Right lobe of liver (tissue), 6 donors: ENCODE measurements at regions not wholly inside any gene's neighbourhood (a gene's known extent, or its start where the extent isn't known, plus 50 kb on each side); places are given as distances from the start of the nearest gene placed in this dataset.

Experiments used
- ATAC-seq, 4 donors: fragments of 200-7000 bp; cut with Tn5 transposase; one replicate each; pipeline ENCODE4 v1.9.1; 2020; ENCODE audit warnings: mild to moderate bottlenecking in 4 of 4, moderate library complexity in 4 of 4
- DNase-seq, 3 donors: peaks; one replicate each; pipeline ENCODE4 v3.0.0-alpha.2; 2020
- H3K27ac ChIP-seq, 3 donors: fragments of 200-600 bp; one replicate each; pipeline ENCODE4 v1.8.0; 2022
- H3K27me3 ChIP-seq, 2 donors: fragments of 200-600 bp; one replicate each; pipeline ENCODE4 v1.8.0; 2022
- H3K36me3 ChIP-seq, 4 donors: fragments of 200-600 bp; sonication (generic) in 1 of 4; one replicate each; pipeline versions ENCODE4 v1.5.1 to v1.8.0; 2017 to 2022; ENCODE audit warnings: control low read depth in 1 of 4
- H3K4me1 ChIP-seq, 4 donors: fragments of 200-600 bp; sonication (generic) in 1 of 4; one replicate each; pipeline versions ENCODE4 v1.5.1 to v1.8.0; 2017 to 2022; ENCODE audit warnings: control low read depth in 1 of 4
- H3K4me3 ChIP-seq, 3 donors: fragments of 200-600 bp; one replicate each; pipeline ENCODE4 v1.8.0; 2022
- H3K9me3 ChIP-seq, 4 donors: fragments of 200-600 bp; sonication (generic) in 1 of 4; one replicate each; pipeline versions ENCODE4 v1.5.1 to v1.8.0; 2017 to 2022; ENCODE audit warnings: control low read depth in 1 of 4
- POLR2A ChIP-seq: fragments of 450-650 bp; IDR thresholded peaks from one replicate; pipeline ENCODE4 v1.6.1; 2017; ENCODE audit warnings: antibody characterized with exemption, mild to moderate bottlenecking
- WGBS: methylation state at CpG from one replicate; pipeline ENCODE4 v1.1.6; 2018; ENCODE audit warnings: low coverage, low lambda C conversion rate; ENCODE audit not compliant: insufficient coverage; ENCODE audit errors: missing lambda C conversion rate; 5-methylcytosine and 5-hydroxymethylcytosine counted together
- intact Hi-C, 2 donors: fragments of 100-400 bp; cut with DNase I; formaldehyde crosslinking; loops; one replicate each; pipeline versions ENCODE4 v1.11.2 to v1.14.1; 2022
- TF ChIP-seq, protein P1 (sequence below), 4 donors: fragments of 200-600 bp in 3 of 4; fragments of 450-650 bp in 1 of 4; IDR thresholded peaks; one replicate each; pipeline versions ENCODE4 v1.5.1 to v1.8.0; 2016 to 2022; ENCODE audit warnings: antibody characterized with exemption in 4 of 4, mild to moderate bottlenecking in 2 of 4
- donor health status: DM: no; HTN: yes; CAD: no.
- donor health status: DM: no; HTN: no; CAD: no.
- donor health status: DM: no; HTN: no; CAD: no.
- donor health status: DM: no; HTN: yes; CAD: no.
- donor health status: DM: no; HTN: yes; CAD: no.

- Histone ChIP-seq H3K9me3 (no peaks in the 10 kb centered on the region), H3K36me3 (no peaks in the 10 kb centered on the region), H3K27ac (no peak overlapping the region), H3K4me3 (no peak overlapping the region), H3K27me3 (no peaks in the 10 kb centered on the region), H3K4me1 (no peaks in the 10 kb centered on the region)
- TF ChIP-seq POLR2A: no peak
- TF ChIP-seq, protein P1, sequence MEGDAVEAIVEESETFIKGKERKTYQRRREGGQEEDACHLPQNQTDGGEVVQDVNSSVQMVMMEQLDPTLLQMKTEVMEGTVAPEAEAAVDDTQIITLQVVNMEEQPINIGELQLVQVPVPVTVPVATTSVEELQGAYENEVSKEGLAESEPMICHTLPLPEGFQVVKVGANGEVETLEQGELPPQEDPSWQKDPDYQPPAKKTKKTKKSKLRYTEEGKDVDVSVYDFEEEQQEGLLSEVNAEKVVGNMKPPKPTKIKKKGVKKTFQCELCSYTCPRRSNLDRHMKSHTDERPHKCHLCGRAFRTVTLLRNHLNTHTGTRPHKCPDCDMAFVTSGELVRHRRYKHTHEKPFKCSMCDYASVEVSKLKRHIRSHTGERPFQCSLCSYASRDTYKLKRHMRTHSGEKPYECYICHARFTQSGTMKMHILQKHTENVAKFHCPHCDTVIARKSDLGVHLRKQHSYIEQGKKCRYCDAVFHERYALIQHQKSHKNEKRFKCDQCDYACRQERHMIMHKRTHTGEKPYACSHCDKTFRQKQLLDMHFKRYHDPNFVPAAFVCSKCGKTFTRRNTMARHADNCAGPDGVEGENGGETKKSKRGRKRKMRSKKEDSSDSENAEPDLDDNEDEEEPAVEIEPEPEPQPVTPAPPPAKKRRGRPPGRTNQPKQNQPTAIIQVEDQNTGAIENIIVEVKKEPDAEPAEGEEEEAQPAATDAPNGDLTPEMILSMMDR (IDR thresholded peaks at IDR 0.05): no peak
- WGBS: 17% methylated on average over 2 of the region's 2 CpGs
- intact Hi-C loops: no loop called here
- ATAC-seq: no peak
- DNase-seq: no peak
Observed at GRCh38 chr13:85601526-85601925, 197.7 kb downstream of the SLITRK6 start.

DNA sequence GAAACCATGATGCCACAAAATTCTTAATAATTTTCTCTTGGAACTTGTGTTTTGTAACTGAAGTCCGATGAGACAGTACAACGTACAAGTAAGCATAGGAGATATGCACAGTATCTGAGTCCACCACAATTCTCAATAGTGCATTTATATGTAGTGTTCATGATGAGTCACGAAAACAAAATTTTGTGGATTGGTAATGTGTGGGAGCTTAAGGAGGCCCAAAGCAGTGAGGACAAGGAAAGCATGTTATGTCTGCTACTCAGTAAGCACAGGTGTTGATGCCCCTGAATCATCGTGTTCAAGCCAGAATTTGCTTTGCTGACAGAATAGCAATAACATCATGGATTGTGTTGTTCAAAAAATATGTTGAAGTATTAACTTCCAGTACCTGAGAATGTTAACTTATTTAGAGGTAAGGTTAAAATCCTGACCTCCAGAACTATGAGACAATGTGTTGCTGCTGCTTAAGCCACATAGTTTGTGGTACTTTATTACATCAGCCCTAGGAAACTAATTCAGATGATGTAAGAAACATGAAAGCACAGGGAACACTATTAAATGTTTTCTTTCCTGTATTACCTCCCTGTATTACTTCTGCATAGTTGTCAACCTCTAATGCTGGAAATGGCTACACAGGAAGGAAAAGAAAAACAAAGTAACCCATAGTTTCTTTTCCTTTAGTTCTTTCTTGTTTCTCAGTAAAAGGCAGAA is 201.3 kb downstream of the SLITRK6 start:
- intact Hi-C loops: no loop called here
- no peak for TF ChIP-seq POLR2A
- TF ChIP-seq, protein P1 (IDR thresholded peaks at IDR 0.05): no peak

GRCh38 chr13:85592211-85592610 is 207.0 kb downstream of the SLITRK6 start:
- intact Hi-C loops: no loop called here
- H3K4me3 ChIP-seq: no peak overlapping the region
- H3K36me3 ChIP-seq: no peaks in the 10 kb centered on the region
- H3K9me3 ChIP-seq: no peaks in the 10 kb centered on the region
- TF ChIP-seq, protein P1 (IDR thresholded peaks at IDR 0.05): no peak
- TF ChIP-seq POLR2A: no peak
- no peaks in the 10 kb centered on the region for H3K27me3 ChIP-seq
- no peak overlapping the region for H3K27ac ChIP-seq
- H3K4me1 ChIP-seq: no peaks in the 10 kb centered on the region
- no peak for ATAC-seq
- DNase-seq: no peak
- 45% methylated on average over 2 of the region's 2 CpGs for WGBS

More for the DNA sequence above, 201.3 kb downstream of the SLITRK6 start:
- H3K4me1 ChIP-seq: no peaks in the 10 kb centered on the region
- no peak overlapping the region for H3K4me3 ChIP-seq
- no peaks in the 10 kb centered on the region for H3K36me3 ChIP-seq
- H3K9me3 ChIP-seq: no peaks in the 10 kb centered on the region
- no peak overlapping the region for H3K27ac ChIP-seq
- 56% methylated on average over 4 of the region's 4 CpGs for WGBS
- H3K27me3 ChIP-seq: no peaks in the 10 kb centered on the region
- DNase-seq (no peak), ATAC-seq (no peak)

DNA sequence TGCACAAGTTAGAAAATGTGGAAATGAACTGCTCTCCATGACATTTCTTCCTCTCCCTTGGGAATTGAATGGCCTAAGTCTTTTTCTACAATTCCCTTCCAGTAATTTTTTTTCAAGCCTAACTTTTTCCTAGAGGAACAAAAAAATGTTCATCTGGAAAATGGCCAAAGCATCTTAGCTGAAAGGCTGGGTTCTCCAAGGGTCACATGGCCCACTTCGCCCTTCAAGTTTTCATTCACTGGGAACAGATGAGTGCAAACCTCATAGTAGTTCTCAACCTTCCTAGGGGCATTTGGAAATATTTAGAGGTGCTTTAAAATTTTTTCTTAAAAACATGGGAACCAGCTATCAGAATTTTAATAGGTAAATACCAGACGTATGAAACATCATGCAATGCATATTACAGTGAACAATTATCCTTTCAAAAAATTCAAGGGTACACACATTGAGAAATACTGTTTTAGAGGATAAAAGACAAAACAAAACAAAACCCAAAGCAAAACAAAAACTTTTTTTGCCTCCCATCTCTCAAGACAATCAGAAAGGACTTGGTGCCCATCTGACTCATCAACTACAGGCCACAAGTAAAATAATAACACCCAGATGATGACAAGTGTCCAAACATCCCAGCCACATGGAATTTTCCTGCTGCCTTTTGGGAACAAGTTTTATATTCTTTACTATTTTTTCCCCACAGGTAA is 208.8 kb downstream of the SLITRK6 start:
- H3K36me3 ChIP-seq: no peaks in the 10 kb centered on the region
- H3K4me1 ChIP-seq: no peaks in the 10 kb centered on the region
- no peak for DNase-seq
- H3K9me3 ChIP-seq: no peaks in the 10 kb centered on the region
- no peak overlapping the region for H3K4me3 ChIP-seq
- WGBS: 56% methylated on average over 2 of the region's 2 CpGs
- intact Hi-C loops: no loop called here
- H3K27me3 ChIP-seq: no peaks in the 10 kb centered on the region
- ATAC-seq: no peak
- TF ChIP-seq, protein P1 (IDR thresholded peaks at IDR 0.05): no peak
- TF ChIP-seq POLR2A: no peak
- no peak overlapping the region for H3K27ac ChIP-seq
